Right ventricle myocardium inferior (tissue), 1 donor: ENCODE measurements at regions not wholly inside any gene's neighbourhood (a gene's known extent, or its start where the extent isn't known, plus 50 kb on each side); places are given as distances from the start of the nearest gene placed in this dataset.
A peak's percentile ranks its signal among the peaks of the same experiment; 100 is the strongest.
"Not testable (repeated sequence)": the region's sequence is repeated elsewhere in the genome, so short reads cannot be mapped to it uniquely, and the experiment has no call there.

Source experiments
- ATAC-seq: fragments of 200-7000 bp; cut with Tn5 transposase; one replicate; pipeline ENCODE4 v1.9.1; 2020; ENCODE audit warnings: mild to moderate bottlenecking, moderate library complexity
- DNase-seq: peaks from one replicate; pipeline ENCODE4 v3.0.0; 2021; ENCODE audit errors: missing footprints
- intact Hi-C: fragments of 100-400 bp; cut with DNase I; formaldehyde crosslinking; loops from one replicate; pipeline ENCODE4 v1.11.0; 2022
- donor health status: DM: no; HTN: yes; CAD: no; lungs with severe emphysema.

DNA sequence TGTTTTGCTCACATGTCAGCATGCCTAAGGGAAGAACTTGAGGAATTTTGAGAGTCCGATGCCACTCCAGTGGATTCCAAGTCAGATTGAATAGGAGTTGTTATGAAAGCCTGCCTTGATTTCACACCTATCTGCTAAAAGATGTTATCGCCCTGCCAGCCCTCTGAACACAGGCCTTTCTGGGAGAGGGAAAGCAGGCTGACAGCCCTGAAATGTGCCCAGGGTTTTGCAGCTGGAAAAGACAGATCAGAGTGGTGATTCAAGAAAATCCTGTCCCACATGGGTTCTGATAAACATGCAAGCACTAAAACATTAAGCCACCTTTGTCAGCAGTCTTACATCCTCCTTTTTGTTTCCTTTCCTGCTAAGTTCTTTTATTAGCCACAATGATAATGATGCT lies 1752.9 kb upstream of the CELF4 start:
- intact Hi-C loops, result no loop called here

DNA sequence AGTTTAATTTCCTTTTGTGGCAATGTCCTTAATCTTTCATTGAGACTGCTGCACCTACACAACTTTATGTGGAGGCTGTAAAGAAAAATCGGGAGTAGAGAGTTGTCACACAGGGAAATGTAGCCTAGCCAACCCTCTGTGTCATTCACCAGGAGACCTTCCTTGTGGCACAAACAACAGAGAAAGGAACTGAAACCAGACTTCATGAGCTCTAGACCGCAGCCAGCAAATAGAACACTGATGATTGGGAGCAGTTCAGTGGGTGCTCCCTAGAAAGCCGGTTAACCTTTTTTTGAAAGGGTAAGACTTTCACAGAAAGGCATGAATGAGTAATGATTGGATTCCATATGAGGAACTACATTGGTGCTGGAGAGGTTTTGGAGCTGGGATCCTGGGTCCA lies 1752.4 kb upstream of the CELF4 start:
- no peak for ATAC-seq
- intact Hi-C loops, result no loop called here
- no peak for DNase-seq

More for the DNA sequence above, 1752.9 kb upstream of the CELF4 start:
- no peak for DNase-seq
- no peak for ATAC-seq

DNA sequence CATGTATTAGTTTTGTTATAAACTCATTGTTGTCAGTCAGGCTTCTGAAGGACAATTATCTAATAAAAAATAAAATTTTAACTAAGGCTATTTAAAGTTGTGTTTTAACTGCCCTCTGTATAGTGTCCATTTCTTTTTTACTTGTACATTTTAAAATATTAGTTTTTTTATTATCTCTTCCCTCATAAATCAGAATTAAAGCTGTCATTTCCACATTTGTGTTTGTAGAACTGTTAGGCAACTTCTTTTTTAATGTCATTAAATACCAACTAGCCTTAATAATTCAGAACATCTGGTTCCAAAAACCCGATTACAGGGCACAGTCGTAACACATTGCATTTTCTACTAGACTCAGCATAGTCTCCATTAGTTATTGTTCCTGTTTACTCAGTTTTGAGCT lies 1749.0 kb upstream of the CELF4 start:
- no peak for DNase-seq
- intact Hi-C loops, result no loop called here
- ATAC-seq, result no peak

DNA sequence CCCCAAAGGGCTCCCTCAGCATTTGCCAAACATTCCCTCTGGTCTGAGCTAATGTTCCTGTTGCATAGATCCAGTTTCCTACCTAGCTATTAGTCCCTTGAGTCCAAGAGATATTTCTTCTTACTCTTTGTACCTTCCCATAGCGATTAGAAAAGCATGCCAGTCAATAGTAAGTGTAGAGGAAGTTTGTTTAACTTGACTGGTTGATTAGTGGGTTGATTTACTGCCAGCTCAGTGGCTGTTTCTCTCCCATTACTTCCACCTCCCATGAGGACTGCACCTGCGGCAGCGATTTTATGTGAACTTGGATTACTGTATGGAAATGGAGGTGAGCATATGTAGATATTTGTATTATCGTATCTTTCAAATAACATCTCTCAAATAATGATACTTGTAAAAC lies 1748.4 kb upstream of the CELF4 start:
- intact Hi-C loops, result no loop called here
- no peak for DNase-seq
- ATAC-seq, result no peak

DNA sequence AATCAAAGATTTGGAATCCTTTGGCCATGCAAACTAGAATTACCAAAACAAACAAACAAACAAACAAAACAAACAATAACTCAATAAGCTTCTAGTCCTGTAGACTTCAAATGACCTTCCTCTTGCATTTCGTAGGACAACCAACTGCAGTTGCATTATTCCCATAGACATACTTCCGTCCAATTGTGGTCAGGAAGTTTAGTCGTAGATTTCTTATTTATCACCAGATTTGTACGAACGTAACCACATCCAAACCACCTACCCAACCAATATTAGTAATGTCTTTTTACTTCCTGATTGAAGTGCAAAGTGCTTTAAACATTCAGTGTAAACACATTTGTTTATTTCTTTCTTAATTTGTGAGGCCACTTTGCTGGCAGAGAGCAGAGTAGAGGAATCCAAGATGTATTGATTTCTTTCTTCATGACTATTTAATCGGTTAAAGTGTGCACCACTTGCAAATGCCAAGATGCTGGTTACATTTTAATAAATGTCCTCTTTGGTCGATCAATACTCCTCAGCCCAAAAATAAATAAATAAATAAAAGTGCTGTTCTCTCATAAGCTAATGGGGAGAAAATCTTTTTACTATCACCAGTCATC lies 1745.6 kb upstream of the CELF4 start:
- no peak for DNase-seq
- no peak for ATAC-seq
- intact Hi-C loops, result no loop called here

DNA sequence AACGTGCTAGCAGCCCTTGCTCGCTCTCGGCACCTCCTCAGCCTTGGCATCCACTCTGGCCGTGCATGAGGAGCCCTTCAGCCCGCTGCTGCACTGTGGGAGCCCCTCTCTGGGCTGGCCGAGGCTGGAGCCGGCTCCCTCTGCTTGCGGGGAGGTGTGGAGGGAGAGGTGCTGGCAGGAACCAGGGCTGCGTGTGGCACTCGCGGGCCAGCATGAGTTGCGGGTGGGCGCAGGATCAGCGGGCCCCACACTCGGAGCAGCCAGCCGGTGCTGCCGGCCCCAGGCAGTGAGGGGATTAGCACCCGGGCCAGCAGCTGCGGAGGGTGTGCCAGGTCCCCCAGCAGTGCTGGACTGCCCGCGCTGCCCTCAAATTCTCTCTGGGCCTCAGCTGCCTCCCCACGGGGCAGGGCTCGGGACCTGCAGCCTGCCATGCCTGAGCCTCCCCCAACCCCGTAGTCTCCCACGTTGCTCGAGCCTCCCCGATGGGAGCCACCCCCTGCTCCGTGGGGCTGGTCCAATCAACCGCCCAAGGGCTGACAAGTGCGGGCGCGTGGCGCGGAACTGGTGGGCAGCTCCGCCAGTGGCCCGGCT lies 1743.4 kb upstream of the CELF4 start:
- ATAC-seq, intact Hi-C loops, DNase-seq: not testable (repeated sequence)

DNA sequence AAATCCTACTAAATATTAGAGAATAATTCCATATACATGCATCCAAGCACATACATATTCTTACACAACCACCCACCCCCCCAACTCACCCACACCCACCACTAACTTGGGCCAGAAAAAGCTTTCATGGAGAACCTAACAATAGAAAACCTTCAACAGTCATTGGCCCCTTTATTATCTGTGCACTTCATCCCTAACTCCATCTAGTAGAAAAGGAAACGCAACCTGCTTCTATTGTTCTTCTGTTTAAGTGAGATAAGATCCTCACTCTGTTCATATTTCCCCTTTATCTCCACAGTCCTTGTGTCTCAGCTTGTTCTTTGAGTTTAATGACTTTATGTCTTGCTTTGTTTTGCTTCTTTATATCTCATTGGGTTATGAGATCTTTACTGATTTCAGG lies 1740.2 kb upstream of the CELF4 start:
- DNase-seq (no peak), ATAC-seq (no peak)
- intact Hi-C loops, result no loop called here

DNA sequence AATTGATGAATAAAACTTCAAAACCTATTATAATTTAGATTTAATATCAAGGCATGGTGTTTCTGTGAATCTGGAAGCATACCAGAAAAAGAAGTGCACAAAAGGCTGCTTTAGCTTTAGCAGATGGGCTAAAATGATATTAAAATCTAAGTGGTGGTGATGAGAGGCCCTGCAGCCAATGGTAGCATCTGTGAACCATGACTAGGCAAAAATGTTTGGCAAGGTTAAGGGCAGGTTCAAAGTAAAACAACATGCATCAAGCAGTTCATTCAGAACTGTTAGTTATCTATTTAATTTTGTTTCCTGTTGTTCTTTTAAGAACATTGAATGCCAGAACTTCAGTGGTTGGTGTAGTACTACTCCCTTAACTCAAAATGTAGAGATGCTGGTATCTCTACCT lies 1736.9 kb upstream of the CELF4 start:
- ATAC-seq (no peak), DNase-seq (no peak)
- intact Hi-C loops, result no loop called here

DNA sequence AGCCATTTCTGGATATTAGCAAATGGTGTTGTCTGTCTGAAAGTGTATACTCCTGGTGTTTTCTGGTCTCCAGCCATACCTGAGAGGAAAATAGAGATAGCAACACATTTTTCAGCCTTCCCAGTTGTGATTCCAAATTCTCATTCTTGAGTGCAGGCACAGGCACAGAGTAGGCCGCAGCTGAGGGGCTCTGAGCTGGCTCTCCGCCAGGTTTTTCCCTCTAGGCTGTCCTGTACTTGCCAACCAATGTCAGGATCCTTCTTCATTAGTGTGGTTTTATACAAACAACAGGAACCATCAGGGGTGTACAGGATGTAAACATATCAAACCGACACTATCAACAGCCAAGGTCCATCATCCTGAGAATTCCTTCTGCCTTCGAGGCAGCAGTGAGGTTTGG lies 1733.6 kb upstream of the CELF4 start:
- DNase-seq (no peak), ATAC-seq (no peak)
- intact Hi-C loops, result no loop called here

DNA sequence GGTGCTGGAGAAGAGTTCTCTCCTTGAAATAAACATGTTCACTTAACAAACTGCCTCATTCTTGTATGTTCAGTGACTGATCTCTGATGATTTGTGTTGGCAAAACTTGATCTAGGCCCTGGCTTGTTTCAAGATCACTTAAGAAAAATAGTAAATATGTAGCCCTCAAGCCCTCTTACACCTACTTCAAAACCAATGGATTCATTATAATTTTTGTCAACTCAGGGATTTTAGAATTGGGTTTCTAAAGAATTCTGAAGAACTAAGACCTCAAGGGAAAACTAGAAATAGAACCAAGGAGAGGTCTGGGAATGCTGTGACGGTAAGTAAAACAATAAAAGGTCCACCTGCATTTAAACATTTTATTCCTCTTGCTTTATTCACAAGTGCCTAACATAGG lies 1731.6 kb upstream of the CELF4 start:
- ATAC-seq (no peak), DNase-seq (no peak)
- intact Hi-C loops, result no loop called here

DNA sequence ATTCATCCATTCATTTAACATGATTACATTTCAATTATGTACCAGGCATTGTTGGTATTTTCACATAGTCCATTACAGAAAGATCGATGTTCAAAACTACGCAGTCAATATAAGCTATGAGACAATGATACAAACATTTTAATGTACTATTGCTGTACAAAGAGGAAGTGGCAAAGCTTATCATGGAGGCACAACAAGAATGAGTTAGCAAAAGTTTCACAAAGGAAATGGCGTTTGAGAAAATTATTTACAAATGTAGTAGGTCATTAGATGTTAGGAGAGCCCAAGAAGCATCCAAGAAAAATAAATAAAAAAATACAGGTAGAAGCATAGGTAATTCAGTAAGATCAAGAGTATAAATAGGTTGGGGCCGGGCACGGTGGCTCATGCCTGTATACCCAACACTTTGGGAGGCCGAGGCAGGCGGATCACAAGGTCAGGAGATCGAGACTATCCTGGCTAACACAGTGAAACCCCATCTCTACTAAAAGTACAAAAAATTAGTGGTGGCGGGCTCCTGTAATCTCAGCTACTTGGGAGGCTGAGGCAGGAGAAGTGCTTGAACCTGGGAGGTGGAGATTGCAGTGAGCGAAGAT lies 1730.8 kb upstream of the CELF4 start:
- ATAC-seq (no peak), DNase-seq (peak; percentile 65)
- intact Hi-C loops, result no loop called here

DNA sequence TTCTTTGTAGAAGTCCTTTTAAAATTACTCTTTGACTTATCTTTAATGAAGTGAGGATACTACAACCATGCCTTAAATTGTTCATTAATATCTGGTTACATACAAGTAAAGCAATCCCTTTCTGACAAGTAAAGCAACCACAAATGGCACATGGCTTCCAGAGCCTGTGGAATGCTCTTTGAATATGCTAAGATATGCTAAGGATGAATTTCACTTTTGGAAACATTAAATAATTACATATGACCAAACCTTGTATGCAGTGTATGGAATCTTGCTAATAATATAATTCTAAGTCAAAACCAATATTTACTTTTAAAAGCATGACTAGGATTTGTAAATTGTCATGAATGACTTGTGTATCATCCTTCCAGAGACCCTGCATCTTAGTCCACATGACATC lies 1711.2 kb upstream of the CELF4 start:
- ATAC-seq (no peak), DNase-seq (no peak)
- intact Hi-C loops, result no loop called here

DNA sequence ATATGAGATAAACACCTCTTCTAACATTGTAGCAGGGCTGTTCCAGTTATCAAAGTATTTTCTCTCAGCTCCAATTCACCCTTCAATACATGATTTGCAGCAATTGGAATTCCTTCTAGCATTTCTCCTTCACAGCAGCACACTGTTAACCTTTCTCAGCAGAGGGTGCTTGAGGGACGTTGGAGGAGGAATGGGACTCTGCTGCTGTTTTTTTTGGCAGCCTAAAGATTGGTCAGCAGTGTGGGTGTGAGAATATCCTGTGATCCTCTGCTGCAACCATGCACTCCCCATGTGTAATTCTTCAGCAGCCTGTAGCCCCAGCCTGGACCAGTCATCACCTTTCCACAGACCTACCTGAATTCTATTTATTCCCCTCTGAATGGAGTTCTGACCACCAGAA lies 1708.9 kb upstream of the CELF4 start:
- intact Hi-C loops, result no loop called here
- no peak for ATAC-seq
- DNase-seq, result no peak

DNA sequence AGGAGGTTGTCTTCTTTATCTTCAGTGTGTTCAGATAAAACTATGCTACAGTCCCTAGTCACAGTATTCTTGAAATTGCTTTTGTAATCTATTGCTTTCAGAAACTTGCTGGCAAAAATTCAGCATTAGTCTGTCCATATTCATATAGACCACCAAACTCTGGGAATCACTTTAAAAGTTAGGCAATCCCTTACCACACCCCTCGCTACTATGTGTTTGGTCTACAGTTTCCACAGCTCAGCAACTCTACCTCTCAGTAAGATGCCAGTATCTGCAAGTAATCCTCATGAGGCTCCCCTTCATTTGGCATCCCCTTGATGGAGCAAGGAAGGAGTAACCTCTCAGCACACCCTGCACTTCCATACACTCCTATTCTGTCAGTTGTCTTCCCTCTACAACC lies 1706.6 kb upstream of the CELF4 start:
- DNase-seq (no peak), ATAC-seq (no peak)
- intact Hi-C loops, result no loop called here

DNA sequence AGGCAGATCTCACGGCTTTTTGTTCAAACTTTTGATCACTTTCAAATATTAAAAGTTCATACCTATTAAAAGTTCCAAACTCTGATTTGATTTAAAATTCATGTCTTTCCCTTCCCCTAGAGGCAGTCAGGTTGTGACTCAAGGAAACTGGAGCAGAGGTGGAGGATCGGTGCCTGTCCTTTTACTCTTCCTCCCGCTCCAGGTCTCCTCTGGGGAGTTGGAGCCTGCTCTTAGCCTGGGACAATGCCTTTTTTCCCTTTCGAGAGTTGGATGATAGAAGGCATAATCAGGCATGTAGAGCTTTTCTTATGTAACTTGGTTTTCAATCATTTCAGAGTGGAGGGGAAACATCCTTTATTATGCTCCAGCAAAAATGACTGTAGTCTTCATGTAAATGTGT lies 1706.1 kb upstream of the CELF4 start:
- DNase-seq (no peak), ATAC-seq (no peak)
- intact Hi-C loops, result no loop called here

DNA sequence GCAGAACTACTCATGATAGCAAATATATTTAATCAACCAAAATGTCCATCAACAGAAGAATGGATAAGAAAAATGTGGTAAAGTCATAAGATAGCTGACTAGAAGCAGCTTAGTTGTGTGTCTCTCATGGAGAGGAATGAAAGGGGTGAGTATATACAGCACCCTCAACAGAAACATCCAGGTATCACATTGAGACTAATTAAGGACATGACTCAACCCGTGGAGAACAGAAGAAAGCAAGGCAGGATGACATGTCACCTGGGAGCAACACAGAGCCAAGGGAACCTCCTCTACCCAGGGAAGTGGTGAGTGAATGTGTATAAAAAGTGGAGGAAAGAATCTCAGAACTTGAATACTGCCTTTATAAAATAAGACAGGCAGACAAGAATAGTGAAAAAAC lies 1695.0 kb upstream of the CELF4 start:
- no peak for ATAC-seq
- intact Hi-C loops, result no loop called here
- DNase-seq, result no peak

DNA sequence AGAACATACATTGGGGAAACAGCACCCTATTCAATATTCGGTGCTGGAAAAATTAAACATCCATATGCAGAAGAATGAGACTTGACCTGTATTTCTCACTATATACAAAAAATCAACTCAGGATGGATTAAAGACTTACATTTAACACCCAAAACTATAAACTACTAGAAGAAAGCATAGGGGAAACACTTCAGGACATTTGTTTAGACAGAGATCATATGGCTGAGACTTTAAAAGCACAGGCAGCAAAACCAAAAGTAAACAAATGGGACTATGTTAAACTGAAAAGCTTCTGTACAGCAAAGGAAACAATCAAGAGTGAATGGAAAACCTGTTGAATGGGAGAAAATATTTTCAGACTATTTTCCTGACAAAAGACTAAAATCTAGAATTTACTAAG lies 1694.1 kb upstream of the CELF4 start:
- DNase-seq (no peak), ATAC-seq (no peak)
- intact Hi-C loops, result no loop called here

DNA sequence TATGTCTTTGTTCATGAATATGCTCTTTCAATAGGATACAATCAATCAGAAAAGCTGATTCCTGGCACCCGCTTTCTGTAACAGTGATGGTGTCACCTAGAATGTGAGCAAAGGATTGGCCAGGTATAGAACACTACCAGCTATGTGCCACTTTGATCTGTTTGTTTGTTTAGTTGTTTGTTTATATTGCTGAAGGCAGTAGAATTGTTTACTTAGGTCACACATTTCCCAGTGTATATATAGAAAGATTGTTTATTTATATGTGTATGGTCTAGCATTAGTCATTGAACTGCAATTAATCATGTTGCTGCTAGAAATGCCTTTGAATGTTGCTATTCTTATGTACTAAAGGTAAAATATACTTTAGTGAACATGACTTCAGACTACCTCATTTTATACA lies 1678.6 kb upstream of the CELF4 start:
- DNase-seq (no peak), ATAC-seq (no peak)
- intact Hi-C loops, result no loop called here

DNA sequence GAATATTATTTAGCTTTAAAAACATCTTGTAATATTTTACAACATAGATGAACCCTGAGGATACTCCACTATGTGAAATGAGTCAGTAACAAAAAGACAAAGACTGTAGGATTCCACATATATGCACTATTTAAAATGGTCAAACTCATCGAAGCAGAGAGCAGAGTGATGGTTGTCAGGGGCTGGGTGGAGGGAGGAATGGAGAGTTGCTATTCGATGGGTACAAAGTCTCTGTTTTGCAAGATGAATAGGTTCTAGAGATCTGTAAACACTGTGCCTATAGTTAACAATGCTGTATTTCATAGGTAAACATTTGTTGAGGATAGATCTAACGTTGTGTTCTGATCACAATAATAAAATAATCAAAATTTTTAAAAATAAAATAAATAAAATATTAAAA lies 1675.9 kb upstream of the CELF4 start:
- no peak for ATAC-seq
- intact Hi-C loops, result no loop called here

DNA sequence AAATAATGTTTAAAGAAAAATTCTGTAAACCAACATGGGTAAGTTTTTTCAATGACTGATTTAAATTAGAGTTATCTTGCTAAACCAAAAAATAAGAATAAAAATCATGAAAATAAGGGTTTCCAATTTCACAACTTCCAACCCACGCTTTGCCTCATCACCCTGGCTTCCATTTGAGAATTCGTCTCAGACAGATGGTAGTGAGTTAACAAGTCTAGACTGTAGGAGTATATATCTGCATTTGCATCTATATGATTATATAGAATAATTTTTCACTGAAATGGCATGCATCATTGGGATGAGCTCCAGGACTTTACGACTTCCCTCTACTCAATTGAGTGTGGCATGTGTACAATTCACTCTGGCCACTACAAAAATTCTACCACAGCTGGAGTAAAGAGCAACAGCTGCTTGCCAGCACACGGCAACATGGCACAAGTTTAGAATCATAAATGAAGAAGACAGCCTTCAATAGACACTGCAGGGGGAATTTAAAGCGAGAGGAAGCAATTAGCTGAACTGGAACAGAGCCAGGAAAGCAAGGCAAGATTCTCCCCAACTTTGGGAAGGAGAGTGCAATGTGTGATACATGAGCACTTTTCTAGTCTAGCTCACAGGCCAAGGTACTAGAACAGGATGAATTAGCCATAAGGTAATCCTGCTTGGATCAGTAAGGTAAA lies 1673.5 kb upstream of the CELF4 start:
- ATAC-seq, result no peak
- intact Hi-C loops, result no loop called here
- DNase-seq, result no peak

More for the DNA sequence above, 1675.9 kb upstream of the CELF4 start:
- no peak for DNase-seq
